ENCODE measurements at regions not wholly inside any gene's neighbourhood (a gene's known extent, or its start where the extent isn't known, plus 50 kb on each side); places are given as distances from the start of the nearest gene placed in this dataset.

DNA sequence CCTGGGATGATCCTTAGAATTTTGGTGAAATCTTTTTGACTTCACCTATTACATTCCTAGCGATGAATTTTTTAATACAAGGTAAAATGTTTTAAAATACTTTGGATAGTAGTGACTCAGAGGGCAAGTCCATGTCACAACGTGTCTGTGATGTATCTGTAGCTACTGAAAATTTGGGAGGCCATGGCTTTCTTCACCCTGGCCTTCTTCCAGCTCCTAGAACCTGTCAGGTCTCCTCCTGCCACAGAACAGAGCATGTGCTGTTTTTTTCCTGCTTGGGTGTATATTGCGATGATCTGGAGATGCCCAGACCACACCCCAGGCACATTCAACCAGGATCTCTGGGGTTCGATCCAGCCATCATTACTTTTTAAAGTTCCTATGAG lies 194.4 kb downstream of the BTBD3 start:
- TF ChIP-seq, protein P1, sequence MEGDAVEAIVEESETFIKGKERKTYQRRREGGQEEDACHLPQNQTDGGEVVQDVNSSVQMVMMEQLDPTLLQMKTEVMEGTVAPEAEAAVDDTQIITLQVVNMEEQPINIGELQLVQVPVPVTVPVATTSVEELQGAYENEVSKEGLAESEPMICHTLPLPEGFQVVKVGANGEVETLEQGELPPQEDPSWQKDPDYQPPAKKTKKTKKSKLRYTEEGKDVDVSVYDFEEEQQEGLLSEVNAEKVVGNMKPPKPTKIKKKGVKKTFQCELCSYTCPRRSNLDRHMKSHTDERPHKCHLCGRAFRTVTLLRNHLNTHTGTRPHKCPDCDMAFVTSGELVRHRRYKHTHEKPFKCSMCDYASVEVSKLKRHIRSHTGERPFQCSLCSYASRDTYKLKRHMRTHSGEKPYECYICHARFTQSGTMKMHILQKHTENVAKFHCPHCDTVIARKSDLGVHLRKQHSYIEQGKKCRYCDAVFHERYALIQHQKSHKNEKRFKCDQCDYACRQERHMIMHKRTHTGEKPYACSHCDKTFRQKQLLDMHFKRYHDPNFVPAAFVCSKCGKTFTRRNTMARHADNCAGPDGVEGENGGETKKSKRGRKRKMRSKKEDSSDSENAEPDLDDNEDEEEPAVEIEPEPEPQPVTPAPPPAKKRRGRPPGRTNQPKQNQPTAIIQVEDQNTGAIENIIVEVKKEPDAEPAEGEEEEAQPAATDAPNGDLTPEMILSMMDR (IDR thresholded peaks at IDR 0.05; ENCODE audit: extremely low read depth in 1 of 2, insufficient read depth in 1 of 2, low read depth in 1 of 2, low read length in 2 of 2): no peak
- TF ChIP-seq POLR2AphosphoS5 (IDR thresholded peaks at IDR 0.05; ENCODE audit: insufficient read depth, low read depth, low read length): no peak
- TF ChIP-seq GATA2 (IDR thresholded peaks at IDR 0.05; ENCODE audit: insufficient read depth, insufficient read length, low read depth, low read length): no peak
